T-cell (primary cell): ENCODE measurements at regions not wholly inside any gene's neighbourhood (a gene's known extent, or its start where the extent isn't known, plus 50 kb on each side); places are given as distances from the start of the nearest gene placed in this dataset.

Source experiments
- ATAC-seq, 4 experiments: fragments of 200-7000 bp in 3 of 4; fragments of 150-1000 bp in 1 of 4; cut with Tn5 transposase; replicated peaks in 1 of 4; 1 replicate in 3 of 4; 2 replicates in 1 of 4; pipeline ENCODE4 v1.10.0; 2021; ENCODE audit warnings: moderate library complexity in 3 of 4, mild to moderate bottlenecking in 2 of 4, moderate number of reproducible peaks in 1 of 4
- CTCF ChIA-PET, 2 donors: fragments of 300-600 bp; sonication (Branson Sonifier 250); formaldehyde crosslinking; loops; one replicate each; lab custom pipeline; 2022; ENCODE audit warnings: antibody characterized with exemption in 2 of 2; lab: Charles Lee
- POLR2A ChIA-PET, 2 donors: fragments of 300-600 bp; sonication (Branson Sonifier 250); formaldehyde crosslinking; loops; one replicate each; lab custom pipeline; 2022; ENCODE audit warnings: antibody characterized with exemption in 2 of 2; lab: Charles Lee
- DNase-seq, 35 experiments: peaks; one replicate each; pipeline versions ENCODE4 v3.0.0 to v3.0.0-alpha.2; 2013 to 2023
- H3K27ac ChIP-seq: one replicate; pipeline ENCODE4 v1.5.1; 2013; ENCODE audit warnings: low read length
- H3K27me3 ChIP-seq, 2 experiments: replicated peaks in 1 of 2; 1 replicate in 1 of 2; 2 replicates in 1 of 2; pipeline versions ENCODE4 v1.6.1 to v1.7.0; 2013; ENCODE audit warnings: low read length in 1 of 2, mixed read lengths in 1 of 2; ENCODE audit not compliant: control insufficient read depth in 2 of 2, insufficient read depth in 2 of 2; ENCODE audit errors: extremely low read depth in 1 of 2
- H3K36me3 ChIP-seq, 2 donors: 1 replicate in 1 of 2; 2 replicates in 1 of 2; pipeline versions ENCODE4 v1.6.1 to v1.7.0; 2013; ENCODE audit warnings: low read length in 1 of 2; ENCODE audit not compliant: control insufficient read depth in 2 of 2, insufficient read depth in 1 of 2; ENCODE audit errors: extremely low read depth in 1 of 2
- H3K4me1 ChIP-seq, 2 experiments: 1 replicate in 1 of 2; 2 replicates in 1 of 2; pipeline versions ENCODE4 v1.6.1 to v1.7.0; 2013; ENCODE audit warnings: low read length in 2 of 2, mixed read lengths in 1 of 2; ENCODE audit not compliant: insufficient read depth in 2 of 2, control insufficient read depth in 1 of 2; ENCODE audit errors: extremely low read depth in 1 of 2
- H3K4me3 ChIP-seq, 2 donors: 1 replicate in 1 of 2; 2 replicates in 1 of 2; pipeline versions ENCODE4 v1.5.1 to v1.7.0; 2013; ENCODE audit warnings: mild to moderate bottlenecking in 2 of 2, low read length in 1 of 2, moderate library complexity in 1 of 2; ENCODE audit not compliant: control insufficient read depth in 1 of 2; ENCODE audit errors: extremely low read depth in 1 of 2
- H3K9me3 ChIP-seq: 2 replicates; pipeline ENCODE4 v1.7.0; 2013
- H3K27ac Mint-ChIP-seq, 2 donors: one replicate each; pipeline ENCODE4 v1.8.0; 2020 to 2021; ENCODE audit warnings: mild to moderate bottlenecking in 2 of 2, mixed read lengths in 2 of 2
- H3K27me3 Mint-ChIP-seq, 2 donors: one replicate each; pipeline ENCODE4 v1.8.0; 2021 to 2022; ENCODE audit warnings: mixed read lengths in 2 of 2
- H3K36me3 Mint-ChIP-seq: one replicate; pipeline ENCODE4 v1.8.0; 2021; ENCODE audit warnings: mixed read lengths
- H3K4me1 Mint-ChIP-seq, 3 donors: one replicate each; pipeline ENCODE4 v1.8.0; 2020 to 2022; ENCODE audit warnings: mixed read lengths in 3 of 3, mild to moderate bottlenecking in 1 of 3
- H3K4me3 Mint-ChIP-seq, 3 donors: one replicate each; pipeline ENCODE4 v1.8.0; 2020 to 2022; ENCODE audit warnings: mild to moderate bottlenecking in 3 of 3, mixed read lengths in 3 of 3, moderate library complexity in 3 of 3
- H3K9me3 Mint-ChIP-seq, 3 donors: one replicate each; pipeline ENCODE4 v1.8.0; 2020 to 2022; ENCODE audit warnings: mixed read lengths in 3 of 3
- WGBS: methylation state at CpG from one replicate; pipeline ENCODE4 v1.1.5; 2013; ENCODE audit warnings: missing lambda C conversion rate; ENCODE audit not compliant: insufficient coverage; 5-methylcytosine and 5-hydroxymethylcytosine counted together

GRCh38 chr3:144060881-144061280, 89.3 kb downstream of the DIPK2A start:
- H3K4me1 Mint-ChIP-seq, result no peaks in the 10 kb centered on the region
- no peak overlapping the region for H3K27ac Mint-ChIP-seq
- Histone ChIP-seq H3K27ac (no peak overlapping the region), H3K36me3 (no peaks in the 10 kb centered on the region), H3K27me3 (no peaks in the 10 kb centered on the region), H3K9me3 (no peaks in the 10 kb centered on the region), H3K4me3 (no peak overlapping the region), H3K4me1 (no peaks in the 10 kb centered on the region)
- CTCF ChIA-PET, result no interaction called here
- no peak for DNase-seq
- no peaks in the 10 kb centered on the region for H3K36me3 Mint-ChIP-seq
- H3K4me3 Mint-ChIP-seq, result no peak overlapping the region
- no peaks in the 10 kb centered on the region for H3K9me3 Mint-ChIP-seq
- no peaks in the 10 kb centered on the region for H3K27me3 Mint-ChIP-seq
- POLR2A ChIA-PET, result no interaction called here
- no CpG with 5 or more reads among the region's 11 CpGs for WGBS
- ATAC-seq, result no peak

- Mint-ChIP-seq H3K27ac (no peak overlapping the region), H3K4me3 (no peak overlapping the region), H3K27me3 (peaks cover 3 to 4% of the 10 kb centered on the region in 2 donors), H3K9me3 (no peaks in the 10 kb centered on the region), H3K36me3 (no peaks in the 10 kb centered on the region), H3K4me1 (no peaks in the 10 kb centered on the region)
- Histone ChIP-seq H3K36me3 (no peaks in the 10 kb centered on the region), H3K4me1 (no peaks in the 10 kb centered on the region), H3K27ac (no peak overlapping the region), H3K27me3 (peaks cover 0 to 1% of the 10 kb centered on the region in 2 experiments), H3K9me3 (no peaks in the 10 kb centered on the region), H3K4me3 (no peak overlapping the region)
- CTCF ChIA-PET, result no interaction called here
- DNase-seq (no peak), ATAC-seq (no peak)
- POLR2A ChIA-PET, result no interaction called here
- WGBS, result 100% methylated on average over 1 of the region's 2 CpGs
Observed at GRCh38 chr3:144063306-144063705, 91.7 kb downstream of the DIPK2A start.

- Mint-ChIP-seq H3K9me3 (peaks cover 9 to 20% (median 13%) of the 10 kb centered on the region in 3 donors), H3K27me3 (peaks cover 3 to 4% of the 10 kb centered on the region in 2 donors), H3K4me3 (no peak overlapping the region), H3K36me3 (no peaks in the 10 kb centered on the region), H3K4me1 (no peaks in the 10 kb centered on the region), H3K27ac (no peak overlapping the region)
- Histone ChIP-seq H3K4me3 (no peak overlapping the region), H3K27ac (no peak overlapping the region), H3K27me3 (peaks cover 0 to 2% of the 10 kb centered on the region in 2 experiments), H3K9me3 (no peaks in the 10 kb centered on the region), H3K36me3 (no peaks in the 10 kb centered on the region), H3K4me1 (no peaks in the 10 kb centered on the region)
- ChIA-PET CTCF (no interaction called here), POLR2A (no interaction called here)
- DNase-seq (no peak), ATAC-seq (no peak)
- WGBS, result 82% methylated on average over 1 of the region's 3 CpGs
Observed at GRCh38 chr3:144067059-144067458, 95.4 kb downstream of the DIPK2A start.

GRCh38 chr3:144073698-144074097, 102.1 kb downstream of the DIPK2A start:
- peaks cover 12 to 37% (median 17%) of the 10 kb centered on the region in 3 donors for H3K9me3 Mint-ChIP-seq
- H3K27ac Mint-ChIP-seq, result no peak overlapping the region
- CTCF ChIA-PET, result interaction anchor here in 1 of 2 donors (1.2 kb wide), 1 partner anchor 1152 kb away, joined by 3 read pairs; no protein-coding TSS in a partner anchor

GRCh38 chr3:144079634-144080033, 108.0 kb downstream of the DIPK2A start:
- ChIA-PET POLR2A (no interaction called here), CTCF (no interaction called here)
- DNase-seq, result no peak
- no CpG with 5 or more reads among the region's 2 CpGs for WGBS
- no peak overlapping the region for H3K4me3 ChIP-seq
- H3K36me3 ChIP-seq, result no peaks in the 10 kb centered on the region
- no peak for ATAC-seq
- Mint-ChIP-seq H3K27ac (no peak overlapping the region), H3K4me3 (no peak overlapping the region), H3K9me3 (peaks cover 0 to 3% (median 0%) of the 10 kb centered on the region in 3 donors), H3K36me3 (no peaks in the 10 kb centered on the region), H3K27me3 (peaks cover 7 to 20% of the 10 kb centered on the region in 2 donors), H3K4me1 (no peaks in the 10 kb centered on the region)
- H3K27me3 ChIP-seq, result no peaks in the 10 kb centered on the region
- no peaks in the 10 kb centered on the region for H3K4me1 ChIP-seq
- no peak overlapping the region for H3K27ac ChIP-seq
- H3K9me3 ChIP-seq, result no peaks in the 10 kb centered on the region

More at GRCh38 chr3:144073698-144074097, 102.1 kb downstream of the DIPK2A start:
- Mint-ChIP-seq H3K4me1 (no peaks in the 10 kb centered on the region), H3K27me3 (peaks cover 2 to 13% of the 10 kb centered on the region in 2 donors), H3K4me3 (no peak overlapping the region), H3K36me3 (peaks cover 3% of the 10 kb centered on the region)
- Histone ChIP-seq H3K4me3 (no peak overlapping the region), H3K27ac (no peak overlapping the region), H3K27me3 (no peaks in the 10 kb centered on the region), H3K36me3 (no peaks in the 10 kb centered on the region), H3K9me3 (no peaks in the 10 kb centered on the region), H3K4me1 (no peaks in the 10 kb centered on the region)
- ATAC-seq (no peak), DNase-seq (no peak)
- WGBS, result no CpG with 5 or more reads among the region's 1 CpG
- POLR2A ChIA-PET, result no interaction called here

- Histone ChIP-seq H3K4me3 (no peak overlapping the region), H3K36me3 (no peaks in the 10 kb centered on the region), H3K4me1 (no peaks in the 10 kb centered on the region), H3K9me3 (no peaks in the 10 kb centered on the region), H3K27ac (no peak overlapping the region), H3K27me3 (no peaks in the 10 kb centered on the region)
- ChIA-PET CTCF (interaction anchor here in 1 of 2 donors (0.5 kb wide), 1 partner anchor 8 kb away, joined by 3 read pairs; no protein-coding TSS in a partner anchor), POLR2A (no interaction called here)
- no peak overlapping the region for H3K4me3 Mint-ChIP-seq
- H3K9me3 Mint-ChIP-seq, result no peaks in the 10 kb centered on the region
- DNase-seq, result no peak
- WGBS, result no CpG with 5 or more reads among the region's 2 CpGs
- no peak overlapping the region for H3K27ac Mint-ChIP-seq
- H3K4me1 Mint-ChIP-seq, result no peaks in the 10 kb centered on the region
- ATAC-seq, result no peak
- no peaks in the 10 kb centered on the region for H3K36me3 Mint-ChIP-seq
- peaks cover 7 to 30% of the 10 kb centered on the region in 2 donors for H3K27me3 Mint-ChIP-seq
Observed at GRCh38 chr3:144084929-144085328, 113.3 kb downstream of the DIPK2A start.

- POLR2A ChIA-PET, result no interaction called here
- ATAC-seq, result no peak
- Mint-ChIP-seq H3K4me1 (no peaks in the 10 kb centered on the region), H3K27me3 (peaks cover 7 to 28% of the 10 kb centered on the region in 2 donors), H3K27ac (no peak overlapping the region), H3K9me3 (no peaks in the 10 kb centered on the region), H3K4me3 (no peak overlapping the region), H3K36me3 (no peaks in the 10 kb centered on the region)
- Histone ChIP-seq H3K4me1 (no peaks in the 10 kb centered on the region), H3K4me3 (no peak overlapping the region), H3K36me3 (no peaks in the 10 kb centered on the region), H3K27me3 (no peaks in the 10 kb centered on the region), H3K27ac (no peak overlapping the region), H3K9me3 (no peaks in the 10 kb centered on the region)
- no CpG with 5 or more reads among the region's 3 CpGs for WGBS
- CTCF ChIA-PET, result no interaction called here
- no peak for DNase-seq
Observed at GRCh38 chr3:144085964-144086363, 114.3 kb downstream of the DIPK2A start.
